H9 (cell line): ENCODE measurements at regions not wholly inside any gene's neighbourhood (a gene's known extent, or its start where the extent isn't known, plus 50 kb on each side); places are given as distances from the start of the nearest gene placed in this dataset.

ENCODE experiments used
- DNase-seq: peaks from one replicate; pipeline ENCODE4 v3.0.0-alpha.2; 2017
- H2AFZ ChIP-seq: one replicate; pipeline ENCODE4 v1.6.1; 2013; ENCODE audit warnings: mild to moderate bottlenecking, low read length, control low read depth, moderate library complexity
- H2AK5ac ChIP-seq: 2 replicates; pipeline ENCODE4 v1.6.1; 2013; ENCODE audit warnings: low read length, control low read depth, mixed read lengths; ENCODE audit not compliant: insufficient read length
- H2BK120ac ChIP-seq: one replicate; pipeline ENCODE4 v1.6.1; 2013; ENCODE audit warnings: low read depth, mild to moderate bottlenecking, low read length, control low read depth, inconsistent platforms; ENCODE audit not compliant: poor library complexity, severe bottlenecking
- H2BK12ac ChIP-seq: 2 replicates; pipeline ENCODE4 v1.6.1; 2013; ENCODE audit warnings: low read length, control low read depth, mixed read lengths, low read depth; ENCODE audit not compliant: insufficient read length
- H2BK15ac ChIP-seq: 2 replicates; pipeline ENCODE4 v1.6.1; 2013; ENCODE audit warnings: low read depth, low read length, control low read depth
- H2BK20ac ChIP-seq: one replicate; pipeline ENCODE4 v1.6.1; 2013; ENCODE audit warnings: low read depth, mild to moderate bottlenecking, low read length, control low read depth, inconsistent platforms; ENCODE audit not compliant: poor library complexity, severe bottlenecking
- H2BK5ac ChIP-seq: 2 replicates; pipeline ENCODE4 v1.6.1; 2013; ENCODE audit warnings: low read length, control low read depth, mixed read lengths; ENCODE audit not compliant: insufficient read length
- H3K14ac ChIP-seq: 2 replicates; pipeline ENCODE4 v1.6.1; 2013; ENCODE audit warnings: low read length, control low read depth; ENCODE audit not compliant: insufficient read depth
- H3K18ac ChIP-seq: 2 replicates; pipeline ENCODE4 v1.6.1; 2013; ENCODE audit warnings: low read depth, mild to moderate bottlenecking, mixed read lengths, low read length, control low read depth; ENCODE audit not compliant: insufficient read length
- H3K23ac ChIP-seq: 2 replicates; pipeline ENCODE4 v1.6.1; 2013; ENCODE audit warnings: low read length, control low read depth, mixed read lengths, low read depth; ENCODE audit not compliant: insufficient read length
- H3K23me2 ChIP-seq: 2 replicates; pipeline ENCODE4 v1.6.1; 2013; ENCODE audit warnings: low read depth, mild to moderate bottlenecking, mixed read lengths, low read length, control low read depth; ENCODE audit not compliant: insufficient read length, poor library complexity, severe bottlenecking
- H3K27ac ChIP-seq: 2 replicates; pipeline ENCODE4 v1.5.1; 2013; ENCODE audit warnings: low read length, control low read depth, mixed read lengths, low read depth; ENCODE audit not compliant: insufficient read length
- H3K27me3 ChIP-seq: 2 replicates; pipeline ENCODE4 v1.6.1; 2013; ENCODE audit warnings: low read length, control low read depth, inconsistent platforms; ENCODE audit not compliant: insufficient read depth
- H3K4ac ChIP-seq: 2 replicates; pipeline ENCODE4 v1.6.1; 2013; ENCODE audit warnings: low read depth, mild to moderate bottlenecking, control low read depth, inconsistent platforms, low read length, moderate library complexity
- H3K4me1 ChIP-seq: 2 replicates; pipeline ENCODE4 v1.6.1; 2013; ENCODE audit warnings: low read length, control low read depth, inconsistent platforms; ENCODE audit not compliant: insufficient read depth
- H3K4me2 ChIP-seq: 2 replicates; pipeline ENCODE4 v1.6.1; 2013; ENCODE audit warnings: low read length, control low read depth, mixed read lengths; ENCODE audit not compliant: insufficient read length, insufficient read depth
- H3K56ac ChIP-seq: 2 replicates; pipeline ENCODE4 v1.6.1; 2013; ENCODE audit warnings: low read depth, mild to moderate bottlenecking, mixed read lengths, low read length, control low read depth; ENCODE audit not compliant: insufficient read length
- H3K79me1 ChIP-seq: 2 replicates; pipeline ENCODE4 v1.6.1; 2013; ENCODE audit warnings: low read depth, mild to moderate bottlenecking, moderate library complexity, low read length, control low read depth, inconsistent platforms; ENCODE audit not compliant: insufficient read depth, poor library complexity, severe bottlenecking
- H3K79me2 ChIP-seq: 2 replicates; pipeline ENCODE4 v1.6.1; 2013; ENCODE audit warnings: low read length, control low read depth, inconsistent platforms; ENCODE audit not compliant: insufficient read depth
- H3K9ac ChIP-seq: 2 replicates; pipeline ENCODE4 v1.6.1; 2013; ENCODE audit warnings: low read length, control low read depth, mixed read lengths; ENCODE audit not compliant: insufficient read length; ENCODE audit errors: extremely low read depth
- H3K9me3 ChIP-seq: one replicate; pipeline ENCODE4 v1.6.1; 2013; ENCODE audit warnings: low read depth, low read length, inconsistent platforms; ENCODE audit not compliant: control insufficient read depth
- H3T11ph ChIP-seq: one replicate; pipeline ENCODE4 v1.6.1; 2013; ENCODE audit warnings: mild to moderate bottlenecking, low read length, control low read depth, inconsistent platforms
- H4K20me1 ChIP-seq: one replicate; pipeline ENCODE4 v1.6.1; 2013; ENCODE audit not compliant: control insufficient read depth, insufficient read length, insufficient read depth
- H4K5ac ChIP-seq: 2 replicates; pipeline ENCODE4 v1.6.1; 2013; ENCODE audit warnings: low read depth, mild to moderate bottlenecking, mixed read lengths, low read length, control low read depth; ENCODE audit not compliant: insufficient read length
- H4K8ac ChIP-seq: replicated peaks from 2 replicates; pipeline ENCODE4 v1.6.1; 2013; ENCODE audit warnings: low read length, control low read depth, mixed read lengths, low read depth; ENCODE audit not compliant: insufficient read length
- H4K91ac ChIP-seq: 2 replicates; pipeline ENCODE4 v1.6.1; 2013; ENCODE audit warnings: low read depth, mild to moderate bottlenecking, moderate library complexity, mixed read lengths, low read length, control low read depth; ENCODE audit not compliant: insufficient read length
- H3K27ac Mint-ChIP-seq, 3 experiments: 2 replicates in 2 of 3; 3 replicates in 1 of 3; pipeline ENCODE4 v1.8.0; 2020 to 2021; ENCODE audit warnings: mixed read lengths in 3 of 3, mild to moderate bottlenecking in 1 of 3, moderate library complexity in 1 of 3
- H3K27me3 Mint-ChIP-seq: 2 replicates; pipeline ENCODE4 v1.8.0; 2021; ENCODE audit warnings: low read depth, mild to moderate bottlenecking, moderate library complexity, mixed read lengths
- H3K36me3 Mint-ChIP-seq, 3 experiments: 2 replicates in 2 of 3; 3 replicates in 1 of 3; pipeline ENCODE4 v1.8.0; 2020 to 2021; ENCODE audit warnings: low read depth in 3 of 3, mixed read lengths in 3 of 3; ENCODE audit not compliant: insufficient read depth in 1 of 3
- H3K4me1 Mint-ChIP-seq, 2 experiments: 2 replicates each; pipeline ENCODE4 v1.8.0; 2020; ENCODE audit warnings: mixed read lengths in 2 of 2
- H3K4me3 Mint-ChIP-seq, 2 experiments: 2 replicates in 1 of 2; 3 replicates in 1 of 2; pipeline ENCODE4 v1.8.0; 2020 to 2021; ENCODE audit warnings: mild to moderate bottlenecking in 2 of 2, mixed read lengths in 2 of 2, moderate library complexity in 1 of 2
- H3K9me3 Mint-ChIP-seq, 2 experiments: 2 replicates in 1 of 2; 3 replicates in 1 of 2; pipeline ENCODE4 v1.8.0; 2020; ENCODE audit warnings: mild to moderate bottlenecking in 2 of 2, mixed read lengths in 2 of 2, moderate library complexity in 1 of 2
- CTCF ChIP-seq: fragments of 200-600 bp; sonication (generic); conservative IDR thresholded peaks from 3 replicates; pipeline ENCODE4 v1.8.0; 2021; ENCODE audit warnings: antibody characterized with exemption, mild to moderate bottlenecking
- WGBS: extraction: QIAGEN DNeasy Blood & Tissue Kit; methylation state at CpG from one replicate; pipeline ENCODE4 v1.1.7; 2013; ENCODE audit warnings: missing lambda C conversion rate, low lambda C conversion rate, mixed read lengths; ENCODE audit not compliant: insufficient read length; ENCODE audit errors: extremely low coverage; 5-methylcytosine and 5-hydroxymethylcytosine counted together

- Histone ChIP-seq H2AK5ac (no peak overlapping the region), H3K79me1 (no peaks in the 10 kb centered on the region), H4K20me1 (no peaks in the 10 kb centered on the region), H3K18ac (no peak overlapping the region), H4K8ac (no peak overlapping the region), H3K9me3 (no peaks in the 10 kb centered on the region), H3K27me3 (no peaks in the 10 kb centered on the region), H3K14ac (no peak overlapping the region), H3K9ac (no peak overlapping the region), H3K4ac (no peak overlapping the region), H3K4me1 (peaks cover 9% of the 10 kb centered on the region; the same call in 1 of the 2 replicates), H3K56ac (no peak overlapping the region), H3K27ac (no peak overlapping the region), H3K4me2 (no peak overlapping the region), H2BK15ac (no peak overlapping the region), H4K5ac (no peak overlapping the region), H2AFZ (no peak overlapping the region), H4K91ac (no peak overlapping the region), H3T11ph (no peak overlapping the region), H2BK120ac (no peak overlapping the region), H2BK5ac (no peak overlapping the region), H3K79me2 (no peaks in the 10 kb centered on the region), H2BK20ac (no peak overlapping the region), H2BK12ac (no peak overlapping the region), H3K23me2 (no peaks in the 10 kb centered on the region), H3K23ac (no peak overlapping the region)
- Mint-ChIP-seq H3K4me3 (no peak overlapping the region), H3K27me3 (no peaks in the 10 kb centered on the region), H3K9me3 (no peaks in the 10 kb centered on the region), H3K27ac (no peak overlapping the region; a peak in 1 of 7 replicates), H3K4me1 (peaks cover 14 to 20% of the 10 kb centered on the region in 2 experiments), H3K36me3 (no peaks in the 10 kb centered on the region)
- WGBS = no CpG with 5 or more reads among the region's 4 CpGs
- DNase-seq = no peak
- TF ChIP-seq CTCF = no peak
Observed at GRCh38 chr12:12020762-12021161, 50.0 kb upstream of the BCL2L14 start.
